H1 (cell line): ENCODE measurements at regions not wholly inside any gene's neighbourhood (a gene's known extent, or its start where the extent isn't known, plus 50 kb on each side); places are given as distances from the start of the nearest gene placed in this dataset.

Experiments used
- CTCF ChIA-PET: fragments of 300-600 bp; sonication (Branson Sonifier 250); formaldehyde crosslinking; loops from one replicate; lab custom pipeline; 2021; ENCODE audit not compliant: partially characterized antibody; lab: Charles Lee
- POLR2A ChIA-PET: fragments of 300-600 bp; sonication (Branson Sonifier 250); formaldehyde crosslinking; loops from one replicate; lab custom pipeline; 2021; ENCODE audit warnings: inconsistent platforms; ENCODE audit not compliant: partially characterized antibody; lab: Charles Lee
- DNase-seq, 2 experiments: peaks; one replicate each; pipeline versions ENCODE4 v3.0.0 to v3.0.0-alpha.2; 2010 to 2022; ENCODE audit warnings: low spot score in 2 of 2, low read depth in 1 of 2, mixed read lengths in 1 of 2
- FAIRE-seq: peaks from 2 replicates; lab custom pipeline; 2011; peaks lifted over from hg19 to GRCh38; lab: Jason Lieb, UNC
- H2AFZ ChIP-seq: 2 replicates; pipeline ENCODE4 v1.8.1; 2012; ENCODE audit warnings: low read length, inconsistent platforms
- H2AK5ac ChIP-seq: 2 replicates; pipeline ENCODE4 v1.6.1; 2013; ENCODE audit warnings: low read depth, low read length
- H2BK120ac ChIP-seq: replicated peaks from 2 replicates; pipeline ENCODE3; 2013; ENCODE audit warnings: low read depth, low read length, inconsistent platforms
- H2BK12ac ChIP-seq: 2 replicates; pipeline ENCODE4 v1.6.1; 2013; ENCODE audit warnings: low read depth, low read length
- H2BK15ac ChIP-seq: 2 replicates; pipeline ENCODE4 v1.6.1; 2013; ENCODE audit warnings: low read length
- H2BK20ac ChIP-seq: 2 replicates; pipeline ENCODE4 v1.6.1; 2013; ENCODE audit warnings: low read length
- H2BK5ac ChIP-seq: 2 replicates; pipeline ENCODE4 v1.6.1; 2013; ENCODE audit warnings: low read depth, low read length
- H3K14ac ChIP-seq: 2 replicates; pipeline ENCODE4 v1.6.1; 2013; ENCODE audit warnings: inconsistent platforms; ENCODE audit not compliant: insufficient read length
- H3K18ac ChIP-seq: 2 replicates; pipeline ENCODE4 v1.6.1; 2013; ENCODE audit warnings: low read length; ENCODE audit errors: extremely low read depth
- H3K23ac ChIP-seq: 2 replicates; pipeline ENCODE4 v1.6.1; 2013; ENCODE audit warnings: inconsistent platforms; ENCODE audit not compliant: insufficient read length
- H3K23me2 ChIP-seq: 2 replicates; pipeline ENCODE4 v1.6.1; 2013; ENCODE audit warnings: low read depth, low read length
- H3K27ac ChIP-seq: 2 replicates; pipeline ENCODE4 v1.6.1; 2011; ENCODE audit warnings: low read depth, low read length, inconsistent platforms
- H3K27me3 ChIP-seq, 4 experiments: replicated peaks in 1 of 4; 1 replicate in 1 of 4; 2 replicates in 3 of 4; pipeline versions ENCODE4 v1.6.1 to v1.8.1; 2011 to 2013; ENCODE audit warnings: low read length in 3 of 4, mild to moderate bottlenecking in 3 of 4, inconsistent platforms in 2 of 4, mixed read lengths in 2 of 4, moderate library complexity in 1 of 4; ENCODE audit not compliant: control insufficient read depth in 3 of 4, insufficient read depth in 3 of 4; ENCODE audit errors: extremely low read depth in 1 of 4
- H3K36me3 ChIP-seq, 4 experiments: 2 replicates each; pipeline versions ENCODE4 v1.6.1 to v1.8.1; 2011 to 2013; ENCODE audit warnings: mild to moderate bottlenecking in 4 of 4, low read length in 3 of 4, moderate library complexity in 2 of 4, control low read depth in 1 of 4, inconsistent platforms in 1 of 4; ENCODE audit not compliant: insufficient read depth in 4 of 4, control insufficient read depth in 2 of 4
- H3K4ac ChIP-seq: replicated peaks from 2 replicates; pipeline ENCODE3; 2013; ENCODE audit warnings: low read length, low read depth, mixed read lengths, inconsistent platforms; ENCODE audit not compliant: insufficient read length
- H3K4me1 ChIP-seq, 4 experiments: replicated peaks in 1 of 4; 1 replicate in 1 of 4; 2 replicates in 3 of 4; pipeline versions ENCODE4 v1.6.1 to v1.8.1; 2011 to 2013; ENCODE audit warnings: low read length in 3 of 4, inconsistent platforms in 2 of 4, mixed read lengths in 1 of 4; ENCODE audit not compliant: insufficient read depth in 4 of 4, control insufficient read depth in 3 of 4
- H3K4me2 ChIP-seq, 2 experiments: 2 replicates each; pipeline versions ENCODE4 v1.6.1 to v1.8.1; 2011 to 2013; ENCODE audit warnings: low read depth in 2 of 2, low read length in 2 of 2, control low read depth in 1 of 2, inconsistent platforms in 1 of 2, mild to moderate bottlenecking in 1 of 2; ENCODE audit not compliant: insufficient read depth in 1 of 2
- H3K4me3 ChIP-seq, 4 experiments: fragments of 200-600, 300-600 bp in 1 of 4; sonication (generic), shearing (Covaris generic), sonication (Bioruptor Twin) in 1 of 4; 2 replicates each; pipeline versions ENCODE4 v1.5.1 to v1.8.1; 2011 to 2016; ENCODE audit warnings: low read length in 4 of 4, low read depth in 3 of 4, control low read depth in 2 of 4, inconsistent platforms in 2 of 4, mild to moderate bottlenecking in 2 of 4, mixed read lengths in 1 of 4, moderate library complexity in 1 of 4; ENCODE audit not compliant: insufficient read depth in 2 of 4; ENCODE audit errors: extremely low read depth in 1 of 4
- H3K56ac ChIP-seq: replicated peaks from 2 replicates; pipeline ENCODE3; 2013; ENCODE audit warnings: low read depth, mild to moderate bottlenecking, mixed read lengths, low read length, inconsistent platforms; ENCODE audit not compliant: insufficient read length
- H3K79me1 ChIP-seq: 2 replicates; pipeline ENCODE4 v1.6.1; 2013; ENCODE audit warnings: low read depth, low read length, control low read depth
- H3K79me2 ChIP-seq, 2 experiments: 2 replicates each; pipeline versions ENCODE4 v1.6.1 to v1.8.1; 2012 to 2013; ENCODE audit warnings: low read length in 2 of 2, mild to moderate bottlenecking in 2 of 2, inconsistent platforms in 1 of 2; ENCODE audit not compliant: insufficient read depth in 2 of 2, control insufficient read depth in 1 of 2
- H3K9ac ChIP-seq, 4 experiments: replicated peaks in 1 of 4; 1 replicate in 1 of 4; 2 replicates in 3 of 4; pipeline versions ENCODE4 v1.6.1 to v1.8.1; 2011 to 2013; ENCODE audit warnings: low read depth in 3 of 4, low read length in 3 of 4, control low read depth in 2 of 4, mild to moderate bottlenecking in 2 of 4, moderate library complexity in 2 of 4, inconsistent platforms in 1 of 4; ENCODE audit errors: extremely low read depth in 1 of 4
- H3K9me3 ChIP-seq, 2 experiments: 2 replicates each; pipeline versions ENCODE4 v1.6.1 to v1.8.1; 2012 to 2013; ENCODE audit warnings: mild to moderate bottlenecking in 2 of 2, moderate library complexity in 2 of 2, control low read depth in 1 of 2, inconsistent platforms in 1 of 2, low read depth in 1 of 2, low read length in 1 of 2, mixed read lengths in 1 of 2; ENCODE audit not compliant: insufficient read depth in 2 of 2
- H4K20me1 ChIP-seq, 2 experiments: replicated peaks in 1 of 2; 2 replicates each; pipeline versions ENCODE3 to v1.8.1; 2011 to 2013; ENCODE audit warnings: inconsistent platforms in 2 of 2, low read length in 2 of 2, mild to moderate bottlenecking in 1 of 2; ENCODE audit not compliant: insufficient read depth in 2 of 2, control insufficient read depth in 1 of 2
- H4K5ac ChIP-seq: 2 replicates; pipeline ENCODE4 v1.6.1; 2013; ENCODE audit warnings: low read length, low read depth, mixed read lengths, inconsistent platforms; ENCODE audit not compliant: insufficient read length
- H4K8ac ChIP-seq: 2 replicates; pipeline ENCODE4 v1.8.0; 2013; ENCODE audit warnings: mild to moderate bottlenecking, moderate library complexity, low read length, inconsistent platforms; ENCODE audit not compliant: insufficient read depth; ENCODE audit errors: extremely low read depth
- H4K91ac ChIP-seq: replicated peaks from 2 replicates; pipeline ENCODE3; 2013; ENCODE audit warnings: low read length, mixed read lengths, inconsistent platforms; ENCODE audit not compliant: insufficient read length
- BRCA1 ChIP-seq: IDR thresholded peaks from 2 replicates; pipeline ENCODE4 v1.6.1; 2012; ENCODE audit warnings: low read depth, low read length, improper control_type of control experiment
- FOSL1 ChIP-seq: IDR thresholded peaks from 2 replicates; pipeline ENCODE4 v1.6.1; 2011; ENCODE audit warnings: mild to moderate bottlenecking, low read depth, low read length, moderate library complexity; ENCODE audit not compliant: insufficient read depth
- JUND ChIP-seq: IDR thresholded peaks from 2 replicates; pipeline ENCODE4 v1.6.1; 2011; ENCODE audit warnings: mild to moderate bottlenecking, improper control_type of control experiment, low read length
- NANOG ChIP-seq: IDR thresholded peaks from 2 replicates; pipeline ENCODE4 v1.6.1; 2011; ENCODE audit warnings: low read length, low read depth, mild to moderate bottlenecking, inconsistent platforms; ENCODE audit not compliant: insufficient read depth, poor library complexity, severe bottlenecking
- NRF1 ChIP-seq: IDR thresholded peaks from 2 replicates; pipeline ENCODE4 v1.6.1; 2011; ENCODE audit warnings: mild to moderate bottlenecking, low read depth, low read length, improper control_type of control experiment
- POLR2A ChIP-seq, 2 experiments: IDR thresholded peaks; 1 replicate in 1 of 2; 2 replicates in 1 of 2; pipeline ENCODE4 v1.6.1; 2011; ENCODE audit warnings: low read depth in 2 of 2, low read length in 2 of 2, mild to moderate bottlenecking in 2 of 2; ENCODE audit errors: control extremely low read depth in 1 of 2
- POU5F1 ChIP-seq: IDR thresholded peaks from 2 replicates; pipeline ENCODE4 v1.6.1; 2011; ENCODE audit warnings: low read depth, mild to moderate bottlenecking, low read length, moderate library complexity
- RNF2 ChIP-seq: fragments of 200-900, 300-1000 bp; sonication (generic); IDR thresholded peaks from 2 replicates; pipeline ENCODE4 v1.7.1; 2016; ENCODE audit warnings: borderline replicate concordance, low read depth, mild to moderate bottlenecking, antibody characterized with exemption, low read length; ENCODE audit not compliant: poor library complexity, severe bottlenecking; ENCODE audit errors: missing control alignments
- SIRT6 ChIP-seq: IDR thresholded peaks from one replicate; pipeline ENCODE4 v1.7.1; 2012; ENCODE audit warnings: low read length, inconsistent platforms
- SIX5 ChIP-seq: IDR thresholded peaks from 2 replicates; pipeline ENCODE4 v1.6.1; 2011; ENCODE audit warnings: mild to moderate bottlenecking, low read depth, low read length
- WGBS, 2 experiments: shearing (Covaris generic) in 1 of 2; methylation state at CpG; one replicate each; pipeline versions ENCODE4 v1.1.6 to v1.1.7; 2013 to 2015; ENCODE audit warnings: low lambda C conversion rate in 2 of 2, mixed read lengths in 2 of 2, inconsistent platforms in 1 of 2, low coverage in 1 of 2, missing lambda C conversion rate in 1 of 2; ENCODE audit not compliant: insufficient replicate concordance in 2 of 2, insufficient coverage in 1 of 2, insufficient read length in 1 of 2; ENCODE audit errors: extremely low coverage in 1 of 2, missing lambda C conversion rate in 1 of 2; 5-methylcytosine and 5-hydroxymethylcytosine counted together
- TF ChIP-seq, protein P1 (sequence below): IDR thresholded peaks from 2 replicates; pipeline ENCODE4 v1.6.1; 2012; ENCODE audit warnings: inconsistent platforms

GRCh38 chr9:135244271-135245221, 157.1 kb downstream of the OLFM1 start:
- Histone ChIP-seq H2AK5ac (no peak overlapping the region), H3K9me3 (no peaks in the 10 kb centered on the region), H4K8ac (no peak overlapping the region), H3K4me1 (no peaks in the 10 kb centered on the region; a peak in 3 of 7 replicates), H3K9ac (no peak overlapping the region), H3K27ac (no peak overlapping the region), H3K23me2 (no peaks in the 10 kb centered on the region), H4K5ac (no peak overlapping the region), H3K56ac (no peak overlapping the region), H3K27me3 (no peaks in the 10 kb centered on the region), H3K4me2 (no peak overlapping the region), H2BK120ac (no peak overlapping the region), H2BK20ac (no peak overlapping the region), H4K20me1 (no peaks in the 10 kb centered on the region), H2BK15ac (0 out of 2 replicates have a peak overlapping the region, but pooled peaks have one; percentile 8), H2AFZ (no peak overlapping the region), H2BK5ac (no peak overlapping the region), H3K4ac (no peak overlapping the region), H3K14ac (no peak overlapping the region), H3K4me3 (no peak overlapping the region), H4K91ac (no peak overlapping the region), H3K18ac (no peak overlapping the region; the same call in 1 of the 2 replicates), H3K23ac (no peak overlapping the region), H2BK12ac (no peak overlapping the region), H3K79me1 (no peaks in the 10 kb centered on the region), H3K36me3 (no peaks in the 10 kb centered on the region), H3K79me2 (no peaks in the 10 kb centered on the region)
- POLR2A ChIA-PET = interaction anchor here (0.6 kb wide), 1 partner anchor 1825 kb away, joined by 3 read pairs; no protein-coding TSS in a partner anchor
- CTCF ChIA-PET = interaction anchor here (0.8 to 2.7 kb wide), 14 partner anchors 8 to 167 kb away, joined by 3 to 18 read pairs (median 4); no protein-coding TSS in a partner anchor
- no peak for DNase-seq
- FAIRE-seq = no peak
- 93% methylated on average over 38 of the region's 42 CpGs; no CpG with 5 or more reads in 1 of the 2 experiments for whole genome bisulfite sequencing, 2 experiments
- TF ChIP-seq SIX5 (no peak), POU5F1 (no peak), SIRT6 (no peak), NRF1 (no peak), BRCA1 (no peak), POLR2A (IDR thresholded peaks at IDR 0.05; ENCODE audit: control extremely low read depth in 1 of 2, low read depth in 2 of 2, low read length in 2 of 2) (no peak), FOSL1 (no peak), JUND (no peak), NANOG (no peak), RNF2 (no peak)
- TF ChIP-seq, protein P1, sequence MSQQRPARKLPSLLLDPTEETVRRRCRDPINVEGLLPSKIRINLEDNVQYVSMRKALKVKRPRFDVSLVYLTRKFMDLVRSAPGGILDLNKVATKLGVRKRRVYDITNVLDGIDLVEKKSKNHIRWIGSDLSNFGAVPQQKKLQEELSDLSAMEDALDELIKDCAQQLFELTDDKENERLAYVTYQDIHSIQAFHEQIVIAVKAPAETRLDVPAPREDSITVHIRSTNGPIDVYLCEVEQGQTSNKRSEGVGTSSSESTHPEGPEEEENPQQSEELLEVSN = no peak
